Skin epidermis (tissue), 12 donors: ENCODE measurements at regions not wholly inside any gene's neighbourhood (a gene's known extent, or its start where the extent isn't known, plus 50 kb on each side); places are given as distances from the start of the nearest gene placed in this dataset.

Experiments used
- H3K27ac ChIP-seq, 21 experiments: fragments of 200-600 bp; sonication (generic) in 11 of 21; one replicate each; pipeline ENCODE4 v1.5.0; 2020; ENCODE audit warnings: mild to moderate bottlenecking in 3 of 21, inconsistent platforms in 2 of 21, moderate library complexity in 2 of 21
- H3K4me3 ChIP-seq, 7 experiments: fragments of 200-600 bp; sonication (generic) in 2 of 7; one replicate each; pipeline ENCODE4 v1.5.0; 2020; ENCODE audit warnings: inconsistent platforms in 2 of 7, mild to moderate bottlenecking in 2 of 7, moderate library complexity in 1 of 7

DNA sequence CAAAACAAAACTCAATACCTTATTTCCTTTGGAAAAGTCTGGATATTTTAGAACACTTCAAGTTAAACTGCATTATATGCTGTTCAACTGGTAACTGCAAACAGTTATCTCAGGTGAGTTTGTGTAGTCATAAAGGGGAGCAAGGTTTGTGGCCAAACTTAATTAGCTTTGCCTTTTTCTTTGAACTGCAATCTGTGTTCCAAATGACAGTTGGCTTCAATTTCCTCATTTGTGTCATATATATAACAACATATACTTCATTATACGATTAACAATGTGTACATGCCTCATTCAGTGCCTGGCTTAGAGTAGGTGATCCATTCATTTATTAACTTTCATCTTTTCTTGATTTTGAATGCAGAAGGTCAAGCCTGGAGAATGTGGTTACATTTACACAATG lies 55.8 kb downstream of the KCNE4 start:
- H3K4me3 ChIP-seq = no peak overlapping the region
- H3K27ac ChIP-seq = no peak overlapping the region

GRCh38 chr2:223108351-223109050 lies 56.5 kb downstream of the KCNE4 start:
- Histone ChIP-seq H3K27ac (peak overlapping the region in 3 of 21 experiments; percentile 42 to 67 (median 56)), H3K4me3 (no peak overlapping the region)

GRCh38 chr2:223109341-223109740 lies 57.4 kb downstream of the KCNE4 start:
- no peak overlapping the region for H3K4me3 ChIP-seq
- peak overlapping the region in 3 of 21 experiments; percentile 42 to 67 (median 56) for H3K27ac ChIP-seq

GRCh38 chr2:223113161-223113560 lies 61.2 kb downstream of the KCNE4 start:
- H3K27ac ChIP-seq = no peak overlapping the region
- H3K4me3 ChIP-seq = no peak overlapping the region

GRCh38 chr2:223114170-223114569 lies 62.2 kb downstream of the KCNE4 start:
- no peak overlapping the region for H3K27ac ChIP-seq
- H3K4me3 ChIP-seq = no peak overlapping the region

DNA sequence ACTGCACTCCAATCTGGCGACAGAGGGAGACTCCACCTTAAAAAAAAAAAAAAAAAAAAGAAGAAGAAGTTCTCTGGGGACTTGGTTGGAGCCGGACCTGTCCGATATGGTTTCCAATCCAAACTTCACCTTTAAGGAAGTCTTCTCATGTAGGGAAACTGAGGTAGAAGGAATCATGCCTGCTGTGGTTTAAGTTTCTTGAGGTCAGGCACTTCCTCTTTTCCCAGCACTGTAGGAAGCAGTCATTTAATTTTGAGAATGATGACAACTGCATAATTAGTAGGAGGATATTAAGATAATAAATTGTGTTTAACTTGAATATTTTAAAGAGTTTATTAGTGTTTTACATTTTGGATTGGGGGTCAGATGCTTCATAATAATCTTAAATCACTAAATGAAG lies 62.9 kb downstream of the KCNE4 start:
- Histone ChIP-seq H3K27ac (no peak overlapping the region), H3K4me3 (no peak overlapping the region)

- H3K27ac ChIP-seq = no peak overlapping the region
- H3K4me3 ChIP-seq = no peak overlapping the region
These were observed 65.5 kb downstream of the KCNE4 start for GRCh38 chr2:223117533-223117932.

- no peak overlapping the region for H3K4me3 ChIP-seq
These were observed 69.3 kb downstream of the KCNE4 start for GRCh38 chr2:223121283-223121682.

DNA sequence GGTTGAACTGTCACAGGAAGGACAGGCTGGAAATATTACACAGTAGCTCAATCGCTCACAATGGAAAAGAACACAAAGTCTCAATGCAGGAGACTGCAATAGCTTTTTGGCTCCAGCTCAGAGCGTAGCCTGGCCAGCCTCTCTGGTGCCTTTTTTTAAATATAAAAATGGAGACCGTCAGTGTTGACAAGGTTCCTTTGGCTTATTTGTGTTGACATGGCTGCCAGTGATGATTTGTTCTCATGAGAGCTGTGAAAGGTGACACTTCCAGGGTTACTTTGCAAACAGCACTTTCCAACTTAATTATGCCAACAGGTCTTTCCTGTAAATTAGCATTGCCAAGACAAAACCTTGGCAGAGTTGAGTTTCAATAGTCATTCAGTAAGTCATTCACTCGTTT lies 70.8 kb downstream of the KCNE4 start:
- peak overlapping the region in 3 of 21 experiments; percentile 22 to 39 (median 33) for H3K27ac ChIP-seq

More at GRCh38 chr2:223121283-223121682, 69.3 kb downstream of the KCNE4 start:
- H3K27ac ChIP-seq = no peak overlapping the region

GRCh38 chr2:223123855-223124610 lies 72.0 kb downstream of the KCNE4 start:
- no peak overlapping the region for H3K4me3 ChIP-seq
- peak overlapping the region in 3 of 21 experiments; percentile 33 to 54 (median 33) for H3K27ac ChIP-seq

More for the DNA sequence above, 70.8 kb downstream of the KCNE4 start:
- H3K4me3 ChIP-seq = no peak overlapping the region

- Histone ChIP-seq H3K4me3 (no peak overlapping the region), H3K27ac (no peak overlapping the region)
These were observed 89.6 kb downstream of the KCNE4 start for GRCh38 chr2:223141606-223142005.

DNA sequence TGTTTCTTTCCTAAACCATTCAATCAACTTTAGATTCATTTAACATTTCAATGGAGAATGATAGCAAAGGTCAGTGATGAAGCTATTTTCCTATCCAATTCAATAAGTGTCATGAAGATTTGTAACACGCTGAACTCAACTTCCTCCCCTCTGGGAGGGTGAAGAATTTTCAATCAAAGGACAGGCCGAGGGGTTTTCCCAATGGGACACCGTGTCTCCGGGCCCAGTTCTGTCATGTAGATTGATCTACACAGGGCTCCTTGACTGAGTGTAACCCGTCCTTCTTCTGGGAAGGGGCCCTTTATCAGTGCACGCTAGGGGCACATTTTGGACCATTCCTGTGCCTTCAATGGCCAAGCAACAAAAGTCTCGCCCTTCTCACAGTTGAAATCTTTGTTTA lies 90.1 kb downstream of the KCNE4 start:
- Histone ChIP-seq H3K27ac (no peak overlapping the region), H3K4me3 (no peak overlapping the region)

DNA sequence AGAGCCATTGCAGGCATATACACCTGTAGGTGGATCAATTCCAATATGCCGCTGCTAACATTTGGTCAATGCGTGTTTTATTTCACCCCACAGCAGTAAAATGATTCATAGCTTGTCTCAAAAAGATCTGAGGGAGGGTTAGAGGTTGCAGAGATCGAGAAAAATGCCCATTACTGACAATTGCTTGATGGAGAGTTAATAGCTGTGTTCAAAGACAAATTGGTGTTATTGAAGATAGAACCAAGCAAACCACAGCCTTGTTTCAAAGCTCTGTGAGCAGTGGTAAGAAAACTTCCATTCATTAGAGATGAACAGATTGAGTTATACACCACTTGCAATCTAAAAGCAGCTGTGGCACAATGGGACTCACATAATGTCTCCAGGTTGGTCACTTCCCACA lies 95.4 kb downstream of the KCNE4 start:
- Histone ChIP-seq H3K4me3 (no peak overlapping the region), H3K27ac (no peak overlapping the region)

DNA sequence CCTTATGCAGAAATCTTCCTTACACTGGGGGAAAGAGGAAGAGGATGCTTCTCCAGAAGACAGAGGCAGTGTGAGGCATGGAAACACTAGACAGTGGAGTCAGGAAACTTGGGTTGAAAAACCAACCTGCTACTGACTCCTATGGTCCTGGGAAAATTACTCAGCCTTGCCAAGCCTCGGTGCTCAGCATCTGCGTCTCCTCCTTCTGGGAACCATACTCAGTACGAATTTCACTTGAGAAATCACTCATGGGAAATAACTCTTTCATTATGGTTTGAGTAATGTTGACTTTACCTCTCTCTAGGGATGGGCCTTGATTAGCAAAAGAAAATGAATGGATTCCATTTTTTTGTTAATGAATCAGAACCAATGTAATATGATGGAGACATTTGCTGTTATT lies 96.5 kb downstream of the KCNE4 start:
- Histone ChIP-seq H3K27ac (no peak overlapping the region), H3K4me3 (no peak overlapping the region)

DNA sequence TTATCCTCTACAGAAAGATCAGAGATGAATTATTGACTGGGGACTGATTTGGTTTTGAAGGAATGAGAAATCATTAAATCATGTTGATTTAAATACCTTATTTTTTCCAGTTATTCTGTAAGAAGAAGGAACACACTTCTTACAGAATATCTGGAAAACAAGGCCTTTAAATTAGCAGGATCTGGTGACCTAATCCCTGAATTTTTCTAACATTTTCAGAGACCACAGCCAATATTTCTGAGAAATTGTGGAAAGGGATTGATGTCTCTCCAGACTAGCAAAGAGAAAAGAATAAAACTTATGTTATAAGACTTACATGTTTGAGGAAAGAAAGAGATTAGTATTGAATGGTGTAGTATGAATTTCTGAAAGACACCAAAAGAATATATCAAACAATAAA lies 104.0 kb downstream of the KCNE4 start:
- Histone ChIP-seq H3K4me3 (no peak overlapping the region), H3K27ac (no peak overlapping the region)

- H3K27ac ChIP-seq = no peak overlapping the region
- H3K4me3 ChIP-seq = no peak overlapping the region
These were observed 110.0 kb downstream of the KCNE4 start for GRCh38 chr2:223161873-223162458.

GRCh38 chr2:223165423-223166214 lies 113.6 kb downstream of the KCNE4 start:
- H3K27ac ChIP-seq = no peak overlapping the region
- no peak overlapping the region for H3K4me3 ChIP-seq

DNA sequence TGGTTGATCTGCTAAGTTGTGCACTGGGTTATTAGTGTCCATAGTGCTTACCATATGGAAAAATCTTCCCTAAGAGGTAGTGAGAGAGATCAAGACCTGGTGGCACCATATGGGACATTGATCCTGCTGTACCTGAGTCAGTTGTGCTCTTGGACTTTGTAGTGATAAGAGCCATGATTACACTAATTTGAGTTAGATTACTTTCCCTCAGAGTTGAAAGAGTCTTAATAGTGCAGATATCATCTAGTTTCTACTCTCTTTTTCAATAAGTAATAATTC lies 114.2 kb downstream of the KCNE4 start:
- H3K4me3 ChIP-seq = no peak overlapping the region

GRCh38 chr2:223166983-223167650 lies 115.1 kb downstream of the KCNE4 start:
- Histone ChIP-seq H3K27ac (no peak overlapping the region), H3K4me3 (no peak overlapping the region)

More for the DNA sequence above, 114.2 kb downstream of the KCNE4 start:
- H3K27ac ChIP-seq = no peak overlapping the region
